H1 (cell line): ENCODE measurements at regions not wholly inside any gene's neighbourhood (a gene's known extent, or its start where the extent isn't known, plus 50 kb on each side); places are given as distances from the start of the nearest gene placed in this dataset.

Source experiments
- CTCF ChIA-PET: fragments of 300-600 bp; sonication (Branson Sonifier 250); formaldehyde crosslinking; loops from one replicate; lab custom pipeline; 2021; ENCODE audit not compliant: partially characterized antibody; lab: Charles Lee
- POLR2A ChIA-PET: fragments of 300-600 bp; sonication (Branson Sonifier 250); formaldehyde crosslinking; loops from one replicate; lab custom pipeline; 2021; ENCODE audit warnings: inconsistent platforms; ENCODE audit not compliant: partially characterized antibody; lab: Charles Lee
- DNase-seq, 2 experiments: peaks; one replicate each; pipeline versions ENCODE4 v3.0.0 to v3.0.0-alpha.2; 2010 to 2022; ENCODE audit warnings: low spot score in 2 of 2, low read depth in 1 of 2, mixed read lengths in 1 of 2
- FAIRE-seq: peaks from 2 replicates; lab custom pipeline; 2011; peaks lifted over from hg19 to GRCh38; lab: Jason Lieb, UNC
- H2AFZ ChIP-seq: 2 replicates; pipeline ENCODE4 v1.8.1; 2012; ENCODE audit warnings: low read length, inconsistent platforms
- H2AK5ac ChIP-seq: 2 replicates; pipeline ENCODE4 v1.6.1; 2013; ENCODE audit warnings: low read depth, low read length
- H2BK120ac ChIP-seq: replicated peaks from 2 replicates; pipeline ENCODE3; 2013; ENCODE audit warnings: low read depth, low read length, inconsistent platforms
- H2BK12ac ChIP-seq: 2 replicates; pipeline ENCODE4 v1.6.1; 2013; ENCODE audit warnings: low read depth, low read length
- H2BK15ac ChIP-seq: 2 replicates; pipeline ENCODE4 v1.6.1; 2013; ENCODE audit warnings: low read length
- H2BK20ac ChIP-seq: 2 replicates; pipeline ENCODE4 v1.6.1; 2013; ENCODE audit warnings: low read length
- H2BK5ac ChIP-seq: 2 replicates; pipeline ENCODE4 v1.6.1; 2013; ENCODE audit warnings: low read depth, low read length
- H3K14ac ChIP-seq: 2 replicates; pipeline ENCODE4 v1.6.1; 2013; ENCODE audit warnings: inconsistent platforms; ENCODE audit not compliant: insufficient read length
- H3K18ac ChIP-seq: 2 replicates; pipeline ENCODE4 v1.6.1; 2013; ENCODE audit warnings: low read length; ENCODE audit errors: extremely low read depth
- H3K23ac ChIP-seq: 2 replicates; pipeline ENCODE4 v1.6.1; 2013; ENCODE audit warnings: inconsistent platforms; ENCODE audit not compliant: insufficient read length
- H3K23me2 ChIP-seq: 2 replicates; pipeline ENCODE4 v1.6.1; 2013; ENCODE audit warnings: low read depth, low read length
- H3K27ac ChIP-seq: 2 replicates; pipeline ENCODE4 v1.6.1; 2011; ENCODE audit warnings: low read depth, low read length, inconsistent platforms
- H3K27me3 ChIP-seq, 4 experiments: replicated peaks in 1 of 4; 1 replicate in 1 of 4; 2 replicates in 3 of 4; pipeline versions ENCODE4 v1.6.1 to v1.8.1; 2011 to 2013; ENCODE audit warnings: low read length in 3 of 4, mild to moderate bottlenecking in 3 of 4, inconsistent platforms in 2 of 4, mixed read lengths in 2 of 4, moderate library complexity in 1 of 4; ENCODE audit not compliant: control insufficient read depth in 3 of 4, insufficient read depth in 3 of 4; ENCODE audit errors: extremely low read depth in 1 of 4
- H3K36me3 ChIP-seq, 4 experiments: 2 replicates each; pipeline versions ENCODE4 v1.6.1 to v1.8.1; 2011 to 2013; ENCODE audit warnings: mild to moderate bottlenecking in 4 of 4, low read length in 3 of 4, moderate library complexity in 2 of 4, control low read depth in 1 of 4, inconsistent platforms in 1 of 4; ENCODE audit not compliant: insufficient read depth in 4 of 4, control insufficient read depth in 2 of 4
- H3K4ac ChIP-seq: replicated peaks from 2 replicates; pipeline ENCODE3; 2013; ENCODE audit warnings: low read length, low read depth, mixed read lengths, inconsistent platforms; ENCODE audit not compliant: insufficient read length
- H3K4me1 ChIP-seq, 4 experiments: replicated peaks in 1 of 4; 1 replicate in 1 of 4; 2 replicates in 3 of 4; pipeline versions ENCODE4 v1.6.1 to v1.8.1; 2011 to 2013; ENCODE audit warnings: low read length in 3 of 4, inconsistent platforms in 2 of 4, mixed read lengths in 1 of 4; ENCODE audit not compliant: insufficient read depth in 4 of 4, control insufficient read depth in 3 of 4
- H3K4me2 ChIP-seq, 2 experiments: 2 replicates each; pipeline versions ENCODE4 v1.6.1 to v1.8.1; 2011 to 2013; ENCODE audit warnings: low read depth in 2 of 2, low read length in 2 of 2, control low read depth in 1 of 2, inconsistent platforms in 1 of 2, mild to moderate bottlenecking in 1 of 2; ENCODE audit not compliant: insufficient read depth in 1 of 2
- H3K4me3 ChIP-seq, 4 experiments: fragments of 200-600, 300-600 bp in 1 of 4; sonication (generic), shearing (Covaris generic), sonication (Bioruptor Twin) in 1 of 4; 2 replicates each; pipeline versions ENCODE4 v1.5.1 to v1.8.1; 2011 to 2016; ENCODE audit warnings: low read length in 4 of 4, low read depth in 3 of 4, control low read depth in 2 of 4, inconsistent platforms in 2 of 4, mild to moderate bottlenecking in 2 of 4, mixed read lengths in 1 of 4, moderate library complexity in 1 of 4; ENCODE audit not compliant: insufficient read depth in 2 of 4; ENCODE audit errors: extremely low read depth in 1 of 4
- H3K56ac ChIP-seq: replicated peaks from 2 replicates; pipeline ENCODE3; 2013; ENCODE audit warnings: low read depth, mild to moderate bottlenecking, mixed read lengths, low read length, inconsistent platforms; ENCODE audit not compliant: insufficient read length
- H3K79me1 ChIP-seq: 2 replicates; pipeline ENCODE4 v1.6.1; 2013; ENCODE audit warnings: low read depth, low read length, control low read depth
- H3K79me2 ChIP-seq, 2 experiments: 2 replicates each; pipeline versions ENCODE4 v1.6.1 to v1.8.1; 2012 to 2013; ENCODE audit warnings: low read length in 2 of 2, mild to moderate bottlenecking in 2 of 2, inconsistent platforms in 1 of 2; ENCODE audit not compliant: insufficient read depth in 2 of 2, control insufficient read depth in 1 of 2
- H3K9ac ChIP-seq, 4 experiments: replicated peaks in 1 of 4; 1 replicate in 1 of 4; 2 replicates in 3 of 4; pipeline versions ENCODE4 v1.6.1 to v1.8.1; 2011 to 2013; ENCODE audit warnings: low read depth in 3 of 4, low read length in 3 of 4, control low read depth in 2 of 4, mild to moderate bottlenecking in 2 of 4, moderate library complexity in 2 of 4, inconsistent platforms in 1 of 4; ENCODE audit errors: extremely low read depth in 1 of 4
- H3K9me3 ChIP-seq, 2 experiments: 2 replicates each; pipeline versions ENCODE4 v1.6.1 to v1.8.1; 2012 to 2013; ENCODE audit warnings: mild to moderate bottlenecking in 2 of 2, moderate library complexity in 2 of 2, control low read depth in 1 of 2, inconsistent platforms in 1 of 2, low read depth in 1 of 2, low read length in 1 of 2, mixed read lengths in 1 of 2; ENCODE audit not compliant: insufficient read depth in 2 of 2
- H4K20me1 ChIP-seq, 2 experiments: replicated peaks in 1 of 2; 2 replicates each; pipeline versions ENCODE3 to v1.8.1; 2011 to 2013; ENCODE audit warnings: inconsistent platforms in 2 of 2, low read length in 2 of 2, mild to moderate bottlenecking in 1 of 2; ENCODE audit not compliant: insufficient read depth in 2 of 2, control insufficient read depth in 1 of 2
- H4K5ac ChIP-seq: 2 replicates; pipeline ENCODE4 v1.6.1; 2013; ENCODE audit warnings: low read length, low read depth, mixed read lengths, inconsistent platforms; ENCODE audit not compliant: insufficient read length
- H4K8ac ChIP-seq: 2 replicates; pipeline ENCODE4 v1.8.0; 2013; ENCODE audit warnings: mild to moderate bottlenecking, moderate library complexity, low read length, inconsistent platforms; ENCODE audit not compliant: insufficient read depth; ENCODE audit errors: extremely low read depth
- H4K91ac ChIP-seq: replicated peaks from 2 replicates; pipeline ENCODE3; 2013; ENCODE audit warnings: low read length, mixed read lengths, inconsistent platforms; ENCODE audit not compliant: insufficient read length
- BACH1 ChIP-seq: IDR thresholded peaks from 2 replicates; pipeline ENCODE4 v1.6.1; 2012; ENCODE audit warnings: low read length, improper control_type of control experiment
- CHD1 ChIP-seq: IDR thresholded peaks from 2 replicates; pipeline ENCODE4 v1.6.1; 2012; ENCODE audit warnings: low read depth, low read length, improper control_type of control experiment
- GABPA ChIP-seq: IDR thresholded peaks from 2 replicates; pipeline ENCODE4 v1.6.1; 2011; ENCODE audit warnings: mild to moderate bottlenecking, low read length, moderate library complexity, borderline replicate concordance; ENCODE audit not compliant: insufficient read depth
- GTF2F1 ChIP-seq: IDR thresholded peaks from 2 replicates; pipeline ENCODE4 v1.6.1; 2012; ENCODE audit warnings: low read depth, low read length, improper control_type of control experiment, borderline replicate concordance
- KDM5A ChIP-seq: fragments of 200-600 bp; IDR thresholded peaks from 2 replicates; pipeline ENCODE4 v1.7.1; 2012; ENCODE audit warnings: mild to moderate bottlenecking, low read length, inconsistent platforms, mixed read lengths
- POU5F1 ChIP-seq: IDR thresholded peaks from 2 replicates; pipeline ENCODE4 v1.6.1; 2011; ENCODE audit warnings: low read depth, mild to moderate bottlenecking, low read length, moderate library complexity
- SP1 ChIP-seq: IDR thresholded peaks from 2 replicates; pipeline ENCODE4 v1.6.1; 2011; ENCODE audit warnings: low read depth, low read length
- SP2 ChIP-seq: IDR thresholded peaks from 2 replicates; pipeline ENCODE4 v1.6.1; 2012; ENCODE audit warnings: mild to moderate bottlenecking, low read length, inconsistent platforms
- SP4 ChIP-seq: IDR thresholded peaks from 2 replicates; pipeline ENCODE4 v1.6.1; 2012; ENCODE audit warnings: low read length, inconsistent platforms
- TAF1 ChIP-seq: IDR thresholded peaks from 2 replicates; pipeline ENCODE4 v1.6.1; 2011; ENCODE audit warnings: mild to moderate bottlenecking, low read depth, low read length
- TAF7 ChIP-seq: optimal IDR thresholded peaks from 2 replicates; pipeline ENCODE3; 2011; ENCODE audit warnings: low read depth, mild to moderate bottlenecking, inconsistent platforms, low read length, moderate library complexity, borderline replicate concordance
- WGBS, 2 experiments: shearing (Covaris generic) in 1 of 2; methylation state at CpG; one replicate each; pipeline versions ENCODE4 v1.1.6 to v1.1.7; 2013 to 2015; ENCODE audit warnings: low lambda C conversion rate in 2 of 2, mixed read lengths in 2 of 2, inconsistent platforms in 1 of 2, low coverage in 1 of 2, missing lambda C conversion rate in 1 of 2; ENCODE audit not compliant: insufficient replicate concordance in 2 of 2, insufficient coverage in 1 of 2, insufficient read length in 1 of 2; ENCODE audit errors: extremely low coverage in 1 of 2, missing lambda C conversion rate in 1 of 2; 5-methylcytosine and 5-hydroxymethylcytosine counted together
- TF ChIP-seq, protein P1 (sequence below): IDR thresholded peaks from 2 replicates; pipeline ENCODE4 v1.6.1; 2012; ENCODE audit warnings: low read length, inconsistent platforms

DNA sequence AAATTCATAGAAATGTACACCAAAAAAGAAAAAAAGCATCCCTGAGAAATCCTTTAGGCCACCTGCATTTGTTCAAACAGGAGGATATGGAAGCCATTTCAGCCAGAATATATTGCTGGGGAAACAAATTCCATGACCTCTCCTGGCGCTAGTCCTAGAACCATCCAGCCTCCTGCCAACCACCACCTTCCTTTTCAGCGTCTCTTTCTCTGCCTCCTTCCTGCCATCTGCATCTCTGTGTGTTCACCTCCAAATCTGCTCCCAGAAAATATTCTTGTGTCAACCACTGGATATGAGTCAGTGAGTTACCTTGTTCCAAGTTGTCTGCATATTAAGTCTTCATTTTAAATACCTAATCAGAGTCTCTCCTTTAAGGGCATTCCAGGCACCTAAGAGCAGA, 50.6 kb upstream of the NPY start:
- Histone ChIP-seq H3K4ac (no peak overlapping the region), H3K79me1 (no peaks in the 10 kb centered on the region), H3K14ac (no peak overlapping the region), H3K27me3 (no peaks in the 10 kb centered on the region), H4K8ac (no peak overlapping the region), H3K4me2 (no peak overlapping the region), H2BK15ac (no peak overlapping the region), H3K4me1 (peaks cover 0 to 21% (median 10%) of the 10 kb centered on the region in 4 experiments; a peak in 4 of 7 replicates), H2BK20ac (no peak overlapping the region), H3K56ac (no peak overlapping the region), H3K4me3 (no peak overlapping the region), H2BK5ac (no peak overlapping the region), H3K23ac (no peak overlapping the region), H4K20me1 (no peaks in the 10 kb centered on the region), H2BK12ac (no peak overlapping the region), H3K18ac (no peak overlapping the region), H3K36me3 (no peaks in the 10 kb centered on the region), H4K5ac (no peak overlapping the region), H2AK5ac (no peak overlapping the region), H2BK120ac (no peak overlapping the region), H2AFZ (0 out of 2 replicates have a peak overlapping the region, but pooled peaks have one; percentile 15), H4K91ac (no peak overlapping the region), H3K79me2 (no peaks in the 10 kb centered on the region), H3K9me3 (no peaks in the 10 kb centered on the region), H3K9ac (no peak overlapping the region), H3K27ac (no peak overlapping the region), H3K23me2 (no peaks in the 10 kb centered on the region; the same call in 1 of the 2 replicates)
- FAIRE-seq: no peak
- TF ChIP-seq TAF7: no peak
- no peak for TF ChIP-seq CHD1
- no peak for TF ChIP-seq GTF2F1
- no peak for TF ChIP-seq BACH1
- no peak for TF ChIP-seq SP1
- TF ChIP-seq GABPA: no peak
- TF ChIP-seq, protein P1, sequence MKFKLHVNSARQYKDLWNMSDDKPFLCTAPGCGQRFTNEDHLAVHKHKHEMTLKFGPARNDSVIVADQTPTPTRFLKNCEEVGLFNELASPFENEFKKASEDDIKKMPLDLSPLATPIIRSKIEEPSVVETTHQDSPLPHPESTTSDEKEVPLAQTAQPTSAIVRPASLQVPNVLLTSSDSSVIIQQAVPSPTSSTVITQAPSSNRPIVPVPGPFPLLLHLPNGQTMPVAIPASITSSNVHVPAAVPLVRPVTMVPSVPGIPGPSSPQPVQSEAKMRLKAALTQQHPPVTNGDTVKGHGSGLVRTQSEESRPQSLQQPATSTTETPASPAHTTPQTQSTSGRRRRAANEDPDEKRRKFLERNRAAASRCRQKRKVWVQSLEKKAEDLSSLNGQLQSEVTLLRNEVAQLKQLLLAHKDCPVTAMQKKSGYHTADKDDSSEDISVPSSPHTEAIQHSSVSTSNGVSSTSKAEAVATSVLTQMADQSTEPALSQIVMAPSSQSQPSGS: no peak
- TF ChIP-seq SP2: no peak
- TF ChIP-seq SP4: no peak
- TF ChIP-seq KDM5A: no peak
- no peak for TF ChIP-seq POU5F1
- no peak for TF ChIP-seq TAF1
- POLR2A ChIA-PET: no interaction called here
- DNase-seq: no peak
- CTCF ChIA-PET: no interaction called here
- WGBS, 2 experiments: 95% methylated on average over 2 of the region's 2 CpGs; no CpG with 5 or more reads in 1 of the 2 experiments
